SK-N-SH (cell line): ENCODE measurements at regions not wholly inside any gene's neighbourhood (a gene's known extent, or its start where the extent isn't known, plus 50 kb on each side); places are given as distances from the start of the nearest gene placed in this dataset.

Experiments used
- TAF1 ChIP-seq: IDR thresholded peaks from 2 replicates; pipeline ENCODE4 v1.6.1; 2012; ENCODE audit warnings: low read depth, mild to moderate bottlenecking, low read length, moderate library complexity, borderline replicate concordance
- TF ChIP-seq, protein P1 (sequence below): fragments of 200-600 bp; sonication (generic); IDR thresholded peaks from 2 replicates; pipeline ENCODE4 v1.6.1; 2017; ENCODE audit warnings: antibody characterized with exemption, mild to moderate bottlenecking, moderate library complexity

DNA sequence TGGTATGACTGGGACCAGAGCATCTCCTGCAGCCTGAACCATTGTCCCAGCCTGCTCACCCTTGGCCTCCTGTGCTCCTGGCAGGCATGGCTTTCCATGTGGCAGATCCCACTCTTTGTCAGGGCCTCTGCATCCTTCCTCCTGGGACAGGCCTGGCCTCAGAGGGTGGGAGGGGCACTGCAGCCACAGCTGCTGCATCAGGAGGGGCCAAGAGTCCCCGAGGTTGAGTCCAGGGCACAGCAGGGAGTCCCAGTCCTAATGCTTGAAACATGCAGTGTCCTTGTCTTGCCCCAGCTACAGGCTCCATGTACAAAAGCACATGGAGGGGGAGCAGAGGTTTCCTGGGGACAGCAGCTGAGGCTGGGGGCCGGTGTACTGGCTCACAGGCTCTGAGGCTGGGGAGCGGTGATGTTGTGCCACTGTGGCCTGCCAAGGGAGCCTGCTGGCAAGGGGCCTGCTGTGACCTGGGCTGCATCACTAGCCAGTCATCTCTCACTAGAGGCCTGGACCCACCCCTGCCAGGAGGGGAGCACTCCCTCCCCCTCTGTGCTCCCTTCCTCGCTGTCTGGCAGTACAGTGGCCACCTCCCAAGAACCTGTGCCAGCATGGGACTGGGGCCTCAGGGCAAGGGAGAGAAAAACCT lies 144.8 kb downstream of the ZNF248 start:
- no peak for TF ChIP-seq TAF1
- TF ChIP-seq, protein P1, sequence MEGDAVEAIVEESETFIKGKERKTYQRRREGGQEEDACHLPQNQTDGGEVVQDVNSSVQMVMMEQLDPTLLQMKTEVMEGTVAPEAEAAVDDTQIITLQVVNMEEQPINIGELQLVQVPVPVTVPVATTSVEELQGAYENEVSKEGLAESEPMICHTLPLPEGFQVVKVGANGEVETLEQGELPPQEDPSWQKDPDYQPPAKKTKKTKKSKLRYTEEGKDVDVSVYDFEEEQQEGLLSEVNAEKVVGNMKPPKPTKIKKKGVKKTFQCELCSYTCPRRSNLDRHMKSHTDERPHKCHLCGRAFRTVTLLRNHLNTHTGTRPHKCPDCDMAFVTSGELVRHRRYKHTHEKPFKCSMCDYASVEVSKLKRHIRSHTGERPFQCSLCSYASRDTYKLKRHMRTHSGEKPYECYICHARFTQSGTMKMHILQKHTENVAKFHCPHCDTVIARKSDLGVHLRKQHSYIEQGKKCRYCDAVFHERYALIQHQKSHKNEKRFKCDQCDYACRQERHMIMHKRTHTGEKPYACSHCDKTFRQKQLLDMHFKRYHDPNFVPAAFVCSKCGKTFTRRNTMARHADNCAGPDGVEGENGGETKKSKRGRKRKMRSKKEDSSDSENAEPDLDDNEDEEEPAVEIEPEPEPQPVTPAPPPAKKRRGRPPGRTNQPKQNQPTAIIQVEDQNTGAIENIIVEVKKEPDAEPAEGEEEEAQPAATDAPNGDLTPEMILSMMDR, result no peak
